C4-2B (cell line): ENCODE measurements at regions not wholly inside any gene's neighbourhood (a gene's known extent, or its start where the extent isn't known, plus 50 kb on each side); places are given as distances from the start of the nearest gene placed in this dataset.

Source experiments
- CTCF ChIP-seq: fragments of 450-650 bp; conservative IDR thresholded peaks from 2 replicates; pipeline ENCODE4 v1.5.1; 2017; ENCODE audit warnings: mild to moderate bottlenecking
- ZFX ChIP-seq: fragments of 450-650 bp; IDR thresholded peaks from 2 replicates; pipeline ENCODE4 v1.6.1; 2017

- TF ChIP-seq CTCF (no peak), ZFX (no peak)
These were observed 189.4 kb upstream of the PREP start for GRCh38 chr6:105592329-105592728.
